GM18505 (cell line): ENCODE measurements at regions not wholly inside any gene's neighbourhood (a gene's known extent, or its start where the extent isn't known, plus 50 kb on each side); places are given as distances from the start of the nearest gene placed in this dataset.

Experiments used
- ATAC-seq: cut with Tn5 transposase; IDR thresholded peaks from one replicate; pipeline ENCODE4 v1.9.1; 2021; ENCODE audit not compliant: unreplicated experiment
- POLR2A ChIP-seq: IDR thresholded peaks from 4 replicates; pipeline ENCODE4 v1.6.1; 2011; ENCODE audit warnings: borderline replicate concordance; ENCODE audit not compliant: insufficient read depth, insufficient read length; ENCODE audit errors: extremely low read depth

GRCh38 chr9:108322326-108323098, 533.3 kb downstream of the ACTL7B start:
- TF ChIP-seq POLR2A = no peak
- ATAC-seq = no peak

- no peak for ATAC-seq
- TF ChIP-seq POLR2A = no peak
These were observed 539.2 kb downstream of the ACTL7B start for GRCh38 chr9:108316630-108317029.

- ATAC-seq = no peak
- no peak for TF ChIP-seq POLR2A
These were observed 539.7 kb downstream of the ACTL7B start for GRCh38 chr9:108316066-108316465.

DNA sequence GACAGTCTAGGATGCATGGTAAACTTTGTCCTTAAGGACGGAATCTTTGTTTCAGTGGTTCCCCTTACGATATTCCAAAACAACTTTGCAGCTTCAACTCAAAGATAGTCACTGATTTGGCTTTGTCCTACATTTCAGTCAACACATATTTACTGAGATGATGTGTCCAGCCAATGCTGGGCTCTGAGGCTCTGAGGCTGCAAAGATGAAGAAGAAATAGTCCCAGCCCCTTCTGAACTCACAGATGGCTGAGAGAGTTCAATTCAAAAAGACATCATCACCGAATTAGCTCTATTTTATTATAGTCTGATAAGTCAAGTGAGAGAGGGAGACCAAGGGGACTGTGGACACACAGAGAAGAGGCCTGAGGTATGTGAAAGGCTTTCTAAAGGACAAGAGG, 544.0 kb downstream of the ACTL7B start:
- TF ChIP-seq POLR2A = no peak
- no peak for ATAC-seq

GRCh38 chr9:108310202-108310601, 545.6 kb downstream of the ACTL7B start:
- no peak for ATAC-seq

GRCh38 chr9:108300306-108301287, 555.2 kb downstream of the ACTL7B start:
- no peak for TF ChIP-seq POLR2A
- no peak for ATAC-seq

More at GRCh38 chr9:108310202-108310601, 545.6 kb downstream of the ACTL7B start:
- no peak for TF ChIP-seq POLR2A

DNA sequence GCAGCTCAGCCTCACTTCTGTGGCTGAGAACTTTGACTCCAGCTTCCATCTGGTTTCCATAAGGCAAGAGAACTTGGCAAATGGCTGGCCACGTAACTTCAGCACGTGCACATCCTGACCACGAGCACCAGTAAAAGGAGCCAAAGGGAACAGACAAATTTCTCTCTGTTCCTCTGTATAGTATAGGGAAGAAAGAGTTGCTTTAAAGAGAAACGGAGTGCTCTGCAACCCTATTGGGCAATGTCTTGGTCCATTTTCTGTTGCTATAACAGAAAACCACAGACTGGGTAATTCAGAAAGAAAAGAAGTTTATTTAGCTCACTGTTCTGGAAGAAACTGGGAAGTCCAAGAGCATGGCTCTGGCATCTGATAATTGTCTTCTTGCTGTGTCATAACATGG, 558.7 kb downstream of the ACTL7B start:
- no peak for ATAC-seq
- no peak for TF ChIP-seq POLR2A

DNA sequence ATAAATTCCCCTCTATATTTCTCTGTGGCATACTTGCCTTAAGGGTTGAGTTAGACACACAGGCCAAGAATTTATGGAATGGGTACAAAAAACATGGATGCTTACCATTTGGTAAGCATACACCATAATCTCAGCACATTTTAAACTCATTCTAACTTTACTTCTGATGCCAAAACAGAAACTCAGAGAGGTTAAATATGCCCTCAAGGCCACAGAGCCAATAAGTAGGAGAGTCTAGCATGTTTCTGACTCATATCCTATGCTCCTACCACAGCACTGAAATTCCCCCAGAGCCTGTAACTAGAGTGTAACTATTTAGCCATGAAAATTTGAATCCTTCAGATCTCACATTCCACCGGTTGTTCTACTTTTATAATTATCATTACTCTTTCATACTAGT, 559.7 kb downstream of the ACTL7B start:
- TF ChIP-seq POLR2A = no peak
- ATAC-seq = no peak

- TF ChIP-seq POLR2A = no peak
- no peak for ATAC-seq
These were observed 564.2 kb downstream of the ACTL7B start for GRCh38 chr9:108291586-108291932.

DNA sequence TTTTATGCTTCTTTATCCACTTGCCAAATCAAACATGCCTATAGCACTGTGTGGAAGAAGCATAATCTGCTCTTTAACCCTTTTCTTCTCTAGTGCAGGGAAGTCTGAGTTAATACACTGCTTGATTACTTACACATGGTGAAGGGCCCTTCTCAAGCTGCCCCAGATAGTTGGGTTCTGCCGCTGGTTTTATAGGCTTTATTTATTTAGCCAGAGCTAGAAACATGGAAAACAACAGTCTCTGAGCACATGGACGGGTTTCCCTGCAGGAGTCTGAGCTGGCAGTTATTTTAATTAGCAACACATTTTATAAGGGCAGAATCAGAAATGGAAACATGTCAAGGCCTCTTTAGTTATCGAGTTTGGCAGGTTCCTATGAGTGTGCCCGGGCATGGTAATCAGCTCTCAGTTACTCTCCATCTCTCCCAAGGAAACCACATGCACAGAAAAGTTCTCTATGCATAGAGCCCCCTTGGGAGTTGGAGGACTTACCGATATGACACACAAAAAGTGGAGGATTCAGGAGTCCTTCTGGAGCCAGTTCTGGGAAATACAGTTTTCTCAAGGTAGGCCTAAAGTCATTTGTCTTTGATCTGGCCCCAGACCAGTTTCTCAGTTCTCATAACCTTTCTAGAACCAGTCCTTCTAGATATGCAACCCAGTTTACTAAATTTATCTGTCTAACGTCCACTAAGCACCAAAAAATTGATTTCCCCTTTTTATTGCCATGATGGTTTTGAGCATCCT, 564.8 kb downstream of the ACTL7B start:
- no peak for ATAC-seq
- no peak for TF ChIP-seq POLR2A

DNA sequence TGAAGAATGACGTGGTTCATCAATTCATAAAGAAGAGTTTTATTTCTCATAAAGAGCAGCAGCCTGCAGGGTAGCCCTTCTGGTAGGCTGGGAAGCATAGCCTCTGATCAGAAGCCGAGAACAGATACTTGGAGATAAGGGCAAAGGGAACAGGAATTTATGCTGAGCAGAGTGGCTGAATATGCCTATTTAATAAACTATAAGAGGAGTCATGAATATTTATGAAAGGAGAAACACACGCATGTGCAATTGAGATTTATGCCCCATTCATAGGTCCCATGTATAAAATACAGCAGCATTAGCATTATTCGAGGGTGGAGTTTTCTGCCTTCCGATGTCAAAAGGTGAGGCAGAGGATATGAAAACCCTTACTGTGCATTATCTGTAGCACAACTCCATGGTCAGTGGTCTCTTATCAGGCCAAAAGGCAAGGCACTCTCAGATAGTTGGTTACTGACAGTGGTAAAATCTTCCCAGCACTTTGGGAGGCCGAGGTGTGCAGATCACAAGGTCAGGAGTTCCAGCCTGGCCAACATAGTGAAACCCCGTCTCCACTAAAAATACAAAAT, 569.1 kb downstream of the ACTL7B start:
- no peak for ATAC-seq
- TF ChIP-seq POLR2A = no peak

DNA sequence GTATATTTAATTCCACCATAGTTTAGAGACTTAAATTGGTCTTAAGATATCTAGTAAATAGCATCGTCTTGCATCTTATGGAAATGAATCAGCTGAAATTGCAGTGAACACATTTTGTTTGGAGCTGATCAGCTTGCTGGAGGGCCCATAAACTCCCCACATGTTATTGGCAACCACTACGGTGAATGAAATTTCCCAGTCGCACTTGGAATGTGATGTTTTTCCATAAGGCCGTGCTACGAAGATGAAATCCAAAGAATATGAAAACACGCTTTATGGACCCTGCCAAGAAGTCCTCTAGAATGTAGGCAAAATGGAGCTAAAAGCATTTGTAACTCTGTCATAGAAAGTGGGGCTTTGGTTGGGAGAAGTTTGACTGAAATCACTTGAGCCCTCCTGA, 572.1 kb downstream of the ACTL7B start:
- ATAC-seq = no peak
- TF ChIP-seq POLR2A = no peak

DNA sequence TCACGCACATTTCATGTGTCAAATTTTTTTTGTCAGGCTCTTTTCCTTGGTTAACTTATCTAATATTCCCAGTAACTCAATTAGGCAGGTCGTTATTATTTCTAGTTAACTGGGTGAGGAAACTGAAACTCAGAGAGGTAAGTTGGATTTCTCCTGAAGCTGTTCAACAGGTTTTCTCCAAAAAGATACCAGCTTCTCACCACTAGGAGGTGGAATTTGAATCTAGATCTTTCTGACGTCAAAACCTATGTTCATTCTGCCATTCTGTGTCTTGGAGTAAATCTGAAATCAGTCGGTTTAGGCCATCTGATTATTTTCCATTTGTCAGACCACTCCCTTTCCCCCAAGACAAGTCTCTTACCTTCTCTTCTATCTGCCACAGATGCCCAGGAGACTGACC, 572.9 kb downstream of the ACTL7B start:
- no peak for ATAC-seq
- TF ChIP-seq POLR2A = no peak
